NCI-H187 (cell line): ENCODE measurements at regions not wholly inside any gene's neighbourhood (a gene's known extent, or its start where the extent isn't known, plus 50 kb on each side); places are given as distances from the start of the nearest gene placed in this dataset.

ENCODE experiments used
- DNase-seq, 2 experiments: peaks; one replicate each; lab custom pipeline; 2025; lab: John Stamatoyannopoulos, UW

DNA sequence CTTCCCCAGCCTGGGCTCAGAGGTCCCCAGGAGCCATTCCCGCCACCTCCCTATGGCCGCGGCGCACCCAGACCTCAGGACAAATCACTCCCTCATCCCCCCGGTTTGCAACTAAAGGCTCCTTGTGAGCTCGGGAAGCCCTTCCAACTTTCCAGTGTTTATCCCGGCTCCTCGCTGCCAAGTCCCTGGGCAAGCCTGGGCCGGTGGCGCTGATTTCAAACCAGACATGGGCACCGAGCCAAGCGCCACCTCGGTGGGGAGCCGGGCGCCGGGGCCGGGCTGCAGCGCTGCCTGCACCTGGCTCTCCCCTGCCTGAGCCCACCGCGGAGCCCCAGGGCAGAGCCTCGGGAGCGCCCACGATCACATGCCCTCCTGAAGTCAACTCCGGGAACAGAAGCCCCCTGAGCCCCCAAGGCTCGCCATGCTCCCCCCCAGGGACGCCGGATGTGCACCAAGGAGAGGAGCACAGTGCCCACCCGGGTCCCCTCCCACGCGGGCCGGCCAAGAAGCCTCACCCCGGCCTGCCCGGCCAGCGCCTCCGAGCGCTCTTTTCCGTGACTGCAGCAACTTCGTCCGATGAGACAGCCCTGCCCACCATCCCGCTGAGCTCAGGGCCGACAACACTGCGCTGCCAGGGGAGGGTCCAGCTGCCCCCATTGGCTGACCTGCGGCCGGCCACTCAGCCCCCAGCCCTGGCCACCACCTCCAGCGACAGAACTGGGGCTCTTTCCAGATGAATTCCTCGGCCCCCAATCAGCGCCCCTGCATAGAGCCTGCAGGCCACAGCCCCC, 50.0 kb downstream of the NCOR2 start:
- DNase-seq = peak; percentile 78 to 83

DNA sequence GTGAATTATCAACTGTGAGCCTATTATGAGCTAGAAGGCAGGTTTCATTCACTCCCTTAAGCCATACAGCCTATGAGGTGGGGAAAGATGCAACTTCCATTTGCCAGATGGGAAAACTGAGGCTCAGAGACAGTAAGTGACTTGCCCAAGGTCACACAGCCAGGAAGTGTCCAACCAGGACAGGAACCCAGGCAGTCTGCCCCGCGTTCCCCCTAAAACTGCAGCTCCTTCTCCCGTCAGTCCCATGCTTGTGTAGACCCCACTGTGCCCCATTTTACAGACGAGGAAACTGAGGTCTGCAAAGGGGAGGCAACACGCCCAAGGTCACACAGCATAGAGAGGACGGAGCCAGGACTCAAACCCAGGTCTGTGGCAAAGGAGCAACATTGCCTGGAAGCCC, 50.6 kb downstream of the NCOR2 start:
- DNase-seq = no peak

GRCh38 chr12:124515981-124516380, 51.4 kb downstream of the NCOR2 start:
- no peak for DNase-seq

DNA sequence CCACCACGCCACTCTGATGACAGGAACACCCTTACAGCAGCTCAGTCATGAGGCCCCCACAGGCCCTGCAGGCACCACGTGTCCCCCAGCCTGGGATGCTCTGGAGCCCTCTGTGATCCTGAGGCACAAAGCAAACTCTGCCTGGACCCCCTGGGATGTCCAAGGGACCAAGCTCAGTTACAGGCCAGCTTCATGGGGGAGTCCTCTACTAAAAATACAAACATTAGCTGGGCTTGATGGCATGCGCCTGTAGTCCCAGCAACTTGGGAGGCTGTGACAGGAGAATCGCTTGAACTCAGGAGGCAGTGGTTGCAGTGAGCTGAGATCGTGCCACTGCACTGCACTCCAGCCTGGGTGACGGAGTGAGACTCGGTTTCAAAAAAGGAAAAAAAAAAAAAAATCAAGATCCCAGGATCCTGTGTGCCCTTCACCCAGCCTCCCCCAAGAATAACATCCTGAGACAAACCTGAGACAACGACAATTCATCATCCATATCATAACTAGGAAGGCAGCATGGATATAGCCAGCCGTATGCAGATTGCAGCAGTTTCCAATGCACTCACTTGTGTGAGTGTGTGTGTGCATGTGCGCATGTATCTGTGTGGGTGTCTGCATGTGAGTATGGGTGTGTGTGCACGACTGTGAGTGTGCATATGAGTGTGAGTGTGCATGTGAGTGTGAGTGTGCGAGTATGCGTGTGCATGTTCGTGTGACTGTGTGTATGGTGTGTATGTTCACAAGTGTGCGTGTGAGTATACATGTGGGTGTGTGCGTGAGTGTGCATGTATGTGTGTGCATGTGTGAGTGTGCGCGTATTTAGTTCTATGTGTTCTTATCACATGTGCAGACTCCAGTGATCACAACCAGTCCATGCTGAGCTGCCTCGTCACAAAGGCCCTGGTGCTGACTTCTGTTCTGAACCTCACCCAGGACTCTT, 52.1 kb downstream of the NCOR2 start:
- DNase-seq = no peak

DNA sequence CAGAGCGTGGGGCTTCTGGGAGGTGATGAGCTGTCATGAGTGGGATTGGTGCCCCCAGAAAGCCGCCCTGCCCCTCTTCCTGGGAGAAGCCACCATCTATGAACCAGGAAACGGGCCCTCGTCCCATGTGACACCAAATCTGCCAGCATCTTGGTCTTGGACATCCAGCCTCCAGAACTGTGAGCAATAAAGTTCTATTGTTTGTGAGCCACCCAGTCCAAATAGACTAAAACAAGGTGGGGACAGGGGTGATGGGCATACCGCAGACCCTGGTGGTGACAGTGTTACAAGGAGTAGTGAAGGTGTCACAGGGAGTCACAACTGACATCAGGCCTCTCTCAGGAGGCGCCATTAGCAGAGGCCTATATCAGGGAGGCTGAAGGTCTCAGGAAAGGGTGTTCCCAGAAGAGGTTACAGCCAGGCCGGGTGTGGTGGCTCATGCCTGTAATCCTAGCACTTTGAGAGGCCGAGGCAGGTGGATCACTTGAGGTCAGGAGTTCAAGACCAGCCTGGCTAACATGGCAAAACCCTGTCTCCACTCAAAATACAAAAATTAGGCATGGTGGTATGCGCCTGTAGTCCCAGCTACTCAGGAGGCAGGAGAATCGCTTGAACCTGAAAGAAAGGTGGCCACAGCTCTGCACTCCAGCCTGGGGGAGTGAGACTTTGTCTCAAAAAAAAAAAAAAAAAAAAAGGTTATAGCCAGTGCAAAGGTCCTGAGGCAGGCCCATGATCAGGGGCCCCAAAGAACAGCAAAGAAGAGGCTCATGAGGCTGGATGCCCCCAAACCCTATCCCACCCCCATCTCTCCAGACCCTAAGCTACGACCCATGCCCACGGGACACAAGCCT, 53.0 kb downstream of the NCOR2 start:
- no peak for DNase-seq

- DNase-seq = no peak
Measured at GRCh38 chr12:124513297-124513867, 54.0 kb downstream of the NCOR2 start.

GRCh38 chr12:124512667-124513296, 54.6 kb downstream of the NCOR2 start:
- no peak for DNase-seq

DNA sequence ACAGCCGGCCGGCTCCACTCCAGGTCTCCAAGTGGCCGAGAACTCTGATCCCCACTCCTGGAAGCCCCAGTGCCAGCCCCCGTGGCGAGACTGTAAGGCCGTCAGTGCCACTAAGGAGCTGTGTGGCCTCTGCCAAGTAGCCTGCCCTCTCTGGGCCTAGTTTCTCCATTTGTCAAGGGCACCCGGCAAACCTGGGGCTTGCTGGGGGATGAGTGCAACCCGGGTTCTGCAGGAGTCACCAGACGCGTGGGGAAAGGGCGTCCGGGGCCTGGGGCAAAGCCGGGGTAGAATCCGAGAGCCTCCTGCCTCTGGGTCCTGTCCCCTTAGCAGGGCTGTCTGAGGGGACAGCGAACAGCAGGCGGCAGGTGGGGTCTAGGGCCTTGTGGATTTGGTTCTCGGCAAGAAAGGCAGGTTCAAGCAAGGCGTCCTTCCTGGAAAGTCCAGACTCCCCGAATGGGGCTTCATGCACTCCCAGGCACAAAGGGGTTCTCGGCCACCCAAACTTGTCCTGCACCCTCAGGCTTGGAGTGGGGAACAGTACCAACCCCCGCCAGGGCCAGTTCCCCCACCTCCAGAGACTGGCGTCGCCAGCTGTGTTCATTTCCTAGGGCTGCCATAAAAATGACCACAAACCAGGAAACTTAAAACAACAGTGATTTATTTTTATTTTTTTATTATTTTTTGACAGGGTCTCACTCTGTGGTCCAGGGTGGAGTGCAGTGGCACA, 56.0 kb downstream of the NCOR2 start:
- no peak for DNase-seq

DNA sequence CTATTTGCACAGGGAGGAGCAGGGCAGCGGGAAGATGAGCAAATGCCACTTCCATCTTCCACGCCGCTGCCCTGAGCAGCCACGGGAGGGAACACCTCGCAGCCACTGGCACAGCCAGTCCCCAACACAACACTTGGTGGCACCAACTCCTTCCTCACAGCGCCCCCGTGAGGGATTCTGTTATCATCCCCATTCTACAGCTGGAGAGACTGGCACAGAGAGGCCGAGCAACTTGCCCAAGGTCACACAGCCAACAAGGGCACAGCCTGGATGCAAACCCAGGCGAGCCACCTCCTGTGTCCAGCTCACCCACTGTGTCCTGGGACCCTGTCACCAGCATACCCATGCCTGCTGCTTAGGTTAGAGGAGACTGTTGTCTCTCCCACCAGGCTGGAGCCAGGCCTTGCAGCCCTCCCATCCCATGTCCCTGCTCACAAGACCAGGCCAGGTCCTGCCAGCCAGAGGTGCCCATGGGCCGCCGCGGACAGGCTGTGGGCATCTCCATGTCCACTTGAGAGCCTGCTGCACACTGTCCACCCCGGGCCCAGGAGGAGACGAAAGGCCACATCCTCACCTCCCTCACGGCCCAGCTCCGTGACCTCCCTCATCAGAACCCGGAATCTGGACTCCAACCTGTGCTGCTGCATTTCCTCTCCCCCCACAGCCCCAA, 57.0 kb downstream of the NCOR2 start:
- no peak for DNase-seq

- no peak for DNase-seq
Measured at GRCh38 chr12:124509676-124510300, 57.6 kb downstream of the NCOR2 start.

DNA sequence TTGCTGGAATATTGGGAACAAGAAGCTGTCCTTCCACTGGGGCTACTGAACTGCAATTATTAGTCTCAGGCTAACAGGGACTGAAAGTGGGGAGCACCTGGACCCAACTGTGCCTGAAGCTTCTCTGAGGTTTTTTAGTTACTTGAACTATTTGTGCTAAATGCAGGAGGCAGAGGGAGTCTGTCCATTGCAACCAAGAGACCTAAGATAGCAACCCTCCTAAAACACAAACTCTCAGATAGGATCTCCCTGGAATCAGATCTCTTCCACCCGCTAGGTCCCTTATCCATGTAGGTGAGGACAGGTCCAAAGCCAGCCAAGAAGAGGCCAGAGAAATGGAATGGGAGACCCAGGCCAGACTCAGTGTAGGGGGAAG, 58.1 kb downstream of the NCOR2 start:
- DNase-seq = no peak

DNA sequence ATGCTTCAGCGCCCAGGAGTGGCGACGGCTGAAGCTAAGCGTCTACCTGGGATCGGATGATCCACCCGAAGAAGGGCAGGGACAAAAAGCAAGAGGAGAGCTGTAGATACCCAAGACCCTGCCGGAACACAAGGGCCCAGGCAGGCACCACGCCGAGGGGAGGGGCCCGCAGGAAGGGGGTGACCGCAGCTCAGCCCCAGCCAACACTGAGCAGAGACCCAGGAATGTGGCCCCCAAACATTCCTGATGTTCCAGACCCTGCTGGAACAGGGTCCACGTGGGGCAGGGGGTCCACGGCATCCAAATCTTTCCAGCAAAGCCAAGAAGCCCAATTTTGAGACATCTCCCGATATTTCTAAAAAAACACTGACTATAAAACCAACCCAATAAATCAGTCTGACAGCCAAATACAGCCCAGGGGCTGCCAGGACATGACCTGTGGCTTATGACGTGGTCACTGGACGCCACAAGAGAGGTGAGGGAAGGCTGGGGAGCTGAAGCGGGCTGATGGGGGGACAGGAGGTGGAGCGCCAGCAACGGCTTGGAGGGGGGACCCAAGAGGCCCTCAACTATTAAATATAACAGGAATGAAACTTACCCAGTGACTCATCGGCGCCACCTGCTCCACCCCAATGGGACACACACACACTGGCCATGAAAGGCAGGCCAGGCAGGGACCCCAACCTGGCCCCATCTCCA, 58.9 kb downstream of the NCOR2 start:
- no peak for DNase-seq

DNA sequence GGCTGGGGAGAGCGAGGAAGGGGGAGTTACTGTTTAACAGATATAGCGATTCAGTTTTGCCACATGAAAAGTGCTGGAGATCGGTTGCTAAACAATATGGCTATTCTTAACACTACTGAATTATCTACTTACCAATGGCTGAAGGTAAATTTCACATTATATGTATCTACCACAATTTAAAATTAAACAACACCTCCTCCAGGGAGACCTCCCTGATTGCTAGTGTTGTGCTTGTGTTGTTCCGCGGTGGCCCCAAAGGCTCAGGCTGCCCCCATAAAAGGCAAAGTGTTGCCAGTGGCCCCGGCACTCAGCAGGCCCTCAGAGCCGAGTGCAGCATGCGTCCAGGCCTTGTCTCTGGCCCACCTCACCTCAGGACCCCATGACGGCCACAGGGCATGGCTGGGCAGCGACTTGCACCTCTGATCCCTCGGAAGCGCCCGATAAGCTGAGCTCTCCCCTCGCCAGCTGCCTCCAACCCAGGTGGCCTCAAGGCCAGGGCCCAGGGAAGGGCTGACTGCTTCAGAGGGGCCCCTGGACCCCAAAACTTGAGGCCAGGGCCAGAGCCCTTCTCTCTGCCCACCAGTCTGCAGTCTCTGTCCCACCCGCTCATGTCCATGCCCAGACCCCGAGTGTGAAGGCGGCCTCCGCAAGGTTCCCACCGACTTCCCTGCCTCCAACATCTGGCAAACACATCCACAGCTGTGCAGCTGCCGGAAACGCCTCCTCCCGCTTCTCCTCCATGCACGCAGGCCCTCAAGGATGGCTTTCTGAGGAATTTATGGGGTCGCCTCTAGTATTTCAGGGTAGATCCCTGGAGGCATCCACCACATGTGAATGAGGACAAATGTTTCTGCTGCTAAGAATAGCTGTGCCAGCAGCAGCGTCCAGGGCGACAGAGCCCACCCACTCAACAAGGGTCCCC, 60.0 kb downstream of the NCOR2 start:
- DNase-seq = no peak

GRCh38 chr12:124506832-124507153, 60.6 kb downstream of the NCOR2 start:
- no peak for DNase-seq

- peak; percentile 68 to 84 for DNase-seq
Measured at GRCh38 chr12:124506145-124506831, 61.1 kb downstream of the NCOR2 start.

DNA sequence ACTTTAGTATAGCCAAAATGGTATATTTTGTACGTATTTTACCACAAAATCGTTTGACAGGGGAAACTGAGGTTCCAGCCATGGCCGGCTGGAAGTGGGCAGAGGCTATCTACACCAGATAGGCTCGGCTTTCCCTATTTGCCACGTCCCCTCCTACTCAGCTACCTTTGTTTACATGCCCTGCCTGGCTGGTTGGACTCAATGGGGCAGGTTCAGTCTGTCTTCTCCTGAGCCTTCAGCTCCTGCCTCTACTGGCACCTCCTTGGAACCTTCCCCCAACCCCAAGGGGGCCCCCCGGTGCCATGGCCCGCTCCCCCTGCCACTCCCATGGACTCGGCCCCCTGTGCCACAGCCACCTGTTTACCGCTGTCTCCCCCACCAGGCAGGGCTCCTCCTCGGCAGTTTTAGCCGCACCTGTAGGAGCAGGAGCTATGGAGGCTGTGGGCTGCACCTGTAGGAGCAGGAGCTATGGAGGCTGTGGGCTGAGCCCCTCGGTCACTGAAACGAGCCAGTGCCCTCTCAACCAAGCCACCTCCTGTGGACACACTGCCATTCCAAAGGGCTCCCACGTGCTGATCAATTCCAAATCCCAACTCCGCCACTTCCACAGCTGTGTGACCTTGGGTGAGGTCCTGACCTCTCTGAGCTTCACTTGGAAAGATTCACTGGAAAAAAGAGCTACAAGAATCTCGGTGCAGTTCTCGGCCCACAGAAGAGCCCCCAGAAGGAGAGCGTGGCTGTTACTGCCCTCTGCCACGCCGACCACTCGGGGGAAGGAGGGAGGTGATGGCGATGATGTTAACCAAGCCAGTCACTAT, 62.2 kb downstream of the NCOR2 start:
- no peak for DNase-seq
